SK-N-SH treated with all-trans-retinoic acid at 6 μM for 48 hours (cell line): ENCODE measurements at regions not wholly inside any gene's neighbourhood (a gene's known extent, or its start where the extent isn't known, plus 50 kb on each side); places are given as distances from the start of the nearest gene placed in this dataset.

ENCODE experiments used
- ARNTL ChIP-seq: fragments of 450-650 bp; formaldehyde crosslinking; IDR thresholded peaks from 2 replicates; pipeline ENCODE4 v1.5.0; 2020; ENCODE audit warnings: low read depth, mild to moderate bottlenecking, moderate library complexity, borderline replicate concordance
- BACH2 ChIP-seq: fragments of 250-450 bp; sonication (Bioruptor Pico); IDR thresholded peaks from 2 replicates; pipeline ENCODE4 v1.9.0; 2021; ENCODE audit warnings: mild to moderate bottlenecking, borderline replicate concordance
- CREB5 ChIP-seq: fragments of 250-450 bp; sonication (Bioruptor Pico); IDR thresholded peaks from 2 replicates; pipeline ENCODE4 v1.5.1; 2020; ENCODE audit warnings: low read depth, mild to moderate bottlenecking, moderate library complexity
- GLIS3 ChIP-seq: fragments of 250-450 bp; sonication (Bioruptor Pico); IDR thresholded peaks from 2 replicates; pipeline ENCODE4 v1.5.0; 2020; ENCODE audit warnings: mild to moderate bottlenecking, moderate library complexity
- ISL1 ChIP-seq: fragments of 250-450 bp; sonication (Bioruptor Pico); IDR thresholded peaks from 2 replicates; pipeline ENCODE4 v2.1.2; 2022; ENCODE audit warnings: mild to moderate bottlenecking, moderate library complexity
- PATZ1 ChIP-seq: fragments of 250-450 bp; sonication (Bioruptor Pico); IDR thresholded peaks from 2 replicates; pipeline ENCODE4 v1.8.0; 2020; ENCODE audit warnings: mild to moderate bottlenecking, moderate library complexity, borderline replicate concordance
- PPARA ChIP-seq: fragments of 250-450 bp; sonication (Bioruptor Pico); IDR thresholded peaks from 2 replicates; pipeline ENCODE4 v1.5.0; 2020; ENCODE audit warnings: mild to moderate bottlenecking, borderline replicate concordance
- RARB ChIP-seq: fragments of 250-450 bp; sonication (Bioruptor Pico); IDR thresholded peaks from 2 replicates; pipeline ENCODE4 v1.8.0; 2021; ENCODE audit warnings: mild to moderate bottlenecking, moderate library complexity
- TCF4 ChIP-seq: fragments of 250-450 bp; sonication (Bioruptor Pico); IDR thresholded peaks from 2 replicates; pipeline ENCODE4 v1.8.0; 2021; ENCODE audit warnings: mild to moderate bottlenecking, moderate library complexity, borderline replicate concordance
- TOX ChIP-seq: fragments of 250-450 bp; sonication (Bioruptor Pico); IDR thresholded peaks from 2 replicates; pipeline ENCODE4 v1.8.0; 2021; ENCODE audit warnings: mild to moderate bottlenecking, moderate library complexity, borderline replicate concordance
- ZFP3 ChIP-seq: fragments of 250-450 bp; sonication (Bioruptor Pico); IDR thresholded peaks from 2 replicates; pipeline ENCODE4 v1.5.0; 2020; ENCODE audit warnings: mild to moderate bottlenecking, moderate library complexity
- ZFP30 ChIP-seq: fragments of 450-650 bp; formaldehyde crosslinking; IDR thresholded peaks from 2 replicates; pipeline ENCODE4 v1.5.0; 2022; ENCODE audit warnings: mild to moderate bottlenecking, moderate library complexity
- ZNF565 ChIP-seq: fragments of 450-650 bp; formaldehyde crosslinking; conservative IDR thresholded peaks from 2 replicates; pipeline ENCODE4 v1.5.0; 2020; ENCODE audit warnings: low read depth, mild to moderate bottlenecking, moderate library complexity
- ZNF70 ChIP-seq: fragments of 450-650 bp; formaldehyde crosslinking; IDR thresholded peaks from 2 replicates; pipeline ENCODE4 v1.5.0; 2020; ENCODE audit warnings: mild to moderate bottlenecking, moderate library complexity

DNA sequence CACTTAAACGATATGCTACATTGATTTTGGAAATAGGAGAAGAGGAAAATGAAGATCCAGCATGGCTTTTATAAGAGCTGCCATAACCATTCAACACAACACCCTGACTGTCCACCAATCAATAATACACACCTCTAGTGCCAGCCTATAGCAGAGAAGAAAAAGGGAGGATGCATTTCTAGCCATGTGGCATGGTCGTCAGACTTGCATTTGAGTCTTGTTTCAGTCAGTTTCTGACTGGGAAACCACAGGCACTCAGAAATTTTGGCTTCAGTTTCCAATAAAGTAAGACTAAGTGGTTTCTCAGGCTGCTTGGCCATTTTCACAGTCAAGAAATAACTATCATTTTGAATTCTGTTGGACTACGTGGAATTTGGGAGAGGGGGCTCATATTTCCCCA is 523.5 kb upstream of the LRRC4C start:
- TF ChIP-seq ISL1 (CRISPR knock-in tag) = no peak
- no peak for TF ChIP-seq TCF4 (CRISPR knock-in tag)
- no peak for TF ChIP-seq ZFP30 (CRISPR knock-in tag)
- TF ChIP-seq RARB = no peak
- no peak for TF ChIP-seq ARNTL (CRISPR knock-in tag)
- no peak for TF ChIP-seq CREB5 (CRISPR knock-in tag)
- TF ChIP-seq BACH2 (CRISPR knock-in tag) = no peak
- TF ChIP-seq PATZ1 (CRISPR knock-in tag) = no peak
- no peak for TF ChIP-seq ZNF70 (CRISPR knock-in tag)
- no peak for TF ChIP-seq ZNF565
- TF ChIP-seq ZFP3 (CRISPR knock-in tag) = no peak
- no peak for TF ChIP-seq PPARA (CRISPR knock-in tag)
- no peak for TF ChIP-seq TOX
- no peak for TF ChIP-seq GLIS3
